GM12892 (cell line): ENCODE measurements at regions not wholly inside any gene's neighbourhood (a gene's known extent, or its start where the extent isn't known, plus 50 kb on each side); places are given as distances from the start of the nearest gene placed in this dataset.

Experiments used
- POLR2A ChIP-seq: IDR thresholded peaks from 2 replicates; pipeline ENCODE4 v1.6.1; 2011; ENCODE audit warnings: low read depth, low read length, control low read depth
- POLR2AphosphoS5 ChIP-seq: IDR thresholded peaks from 2 replicates; pipeline ENCODE4 v1.6.1; 2011; ENCODE audit warnings: low read depth, low read length, control low read depth
- TAF1 ChIP-seq: IDR thresholded peaks from 2 replicates; pipeline ENCODE4 v1.6.1; 2011; ENCODE audit warnings: low read depth, mild to moderate bottlenecking, control low read depth, low read length, borderline replicate concordance

DNA sequence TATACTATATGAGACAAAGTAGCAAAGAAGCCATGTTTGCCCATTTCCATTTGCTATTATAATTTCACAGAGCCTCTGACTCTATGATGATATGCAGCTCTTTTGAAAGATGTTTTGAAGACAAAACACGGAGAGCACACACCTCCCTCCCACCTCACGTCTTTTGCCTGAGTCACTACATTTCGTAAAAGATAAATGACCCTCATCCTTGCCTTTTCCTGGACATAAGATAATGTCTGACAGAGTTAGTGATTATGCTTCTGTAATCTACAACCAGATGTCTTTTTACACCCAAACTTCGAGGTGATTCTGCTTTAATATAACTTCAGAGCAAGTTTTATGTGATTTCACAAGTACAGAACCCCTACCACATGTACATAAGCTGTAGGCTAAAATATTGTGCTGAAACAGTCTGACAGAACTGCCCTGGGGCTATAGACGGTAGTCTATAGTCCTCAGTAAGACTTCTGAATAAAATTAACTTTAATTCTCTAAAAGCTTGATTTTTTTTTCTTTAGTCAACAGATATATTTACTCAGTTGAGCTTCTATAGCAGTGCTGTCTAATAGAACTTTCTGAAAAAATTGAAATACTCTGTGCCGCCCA, 99.9 kb downstream of the CD200R1L start:
- TF ChIP-seq POLR2A (no peak), POLR2AphosphoS5 (no peak), TAF1 (no peak)
